GM23338 (cell line): ENCODE measurements at regions not wholly inside any gene's neighbourhood (a gene's known extent, or its start where the extent isn't known, plus 50 kb on each side); places are given as distances from the start of the nearest gene placed in this dataset.

ENCODE experiments used
- ATAC-seq: fragments of 200-7000 bp; cut with Tn5 transposase; 3 replicates; pipeline ENCODE4 v1.9.1; 2020
- DNase-seq: peaks from one replicate; pipeline ENCODE4 v3.0.0-alpha.2; 2015; ENCODE audit warnings: low spot score
- H2AFZ ChIP-seq: fragments of 200-600 bp; sonication (generic); 2 replicates; pipeline ENCODE4 v1.8.0; 2016; ENCODE audit warnings: antibody characterized with exemption, mild to moderate bottlenecking, moderate library complexity
- H3F3A ChIP-seq: fragments of 200-600 bp; sonication (generic); replicated peaks from 2 replicates; pipeline ENCODE4 v1.8.0; 2017; ENCODE audit warnings: antibody characterized with exemption, mixed run types, low read depth
- H3K27ac ChIP-seq: fragments of 200-600 bp; sonication (generic); 2 replicates; pipeline ENCODE4 v1.6.1; 2016; ENCODE audit warnings: low read depth
- H3K27me3 ChIP-seq: fragments of 200-600 bp; sonication (generic); 2 replicates; pipeline ENCODE4 v1.8.0; 2016; ENCODE audit warnings: mild to moderate bottlenecking, mixed run types, moderate library complexity; ENCODE audit not compliant: insufficient read depth
- H3K36me3 ChIP-seq: fragments of 200-600 bp; sonication (generic); 2 replicates; pipeline ENCODE4 v1.8.0; 2016; ENCODE audit warnings: mild to moderate bottlenecking; ENCODE audit not compliant: insufficient read depth
- H3K4me1 ChIP-seq: fragments of 200-600 bp; sonication (generic); 2 replicates; pipeline ENCODE4 v1.8.0; 2016; ENCODE audit warnings: mild to moderate bottlenecking, moderate library complexity; ENCODE audit not compliant: insufficient read depth
- H3K4me2 ChIP-seq: fragments of 200-600 bp; sonication (generic); 2 replicates; pipeline ENCODE4 v1.7.1; 2017; ENCODE audit warnings: mixed run types
- H3K4me3 ChIP-seq: fragments of 200-600 bp; sonication (generic); 2 replicates; pipeline ENCODE4 v1.6.1; 2016; ENCODE audit warnings: mixed run types
- H3K79me2 ChIP-seq: fragments of 200-600 bp; sonication (generic); replicated peaks from 2 replicates; pipeline ENCODE4 v1.8.0; 2017; ENCODE audit warnings: mild to moderate bottlenecking; ENCODE audit not compliant: insufficient read depth
- H3K9me2 ChIP-seq: fragments of 200-600 bp; sonication (generic); 2 replicates; pipeline ENCODE4 v1.8.0; 2017; ENCODE audit not compliant: insufficient read depth
- H4K20me1 ChIP-seq: fragments of 200-600 bp; sonication (generic); replicated peaks from 2 replicates; pipeline ENCODE4 v1.8.0; 2017; ENCODE audit warnings: mild to moderate bottlenecking; ENCODE audit not compliant: insufficient read depth
- H3K27ac Mint-ChIP-seq: 2 replicates; pipeline ENCODE4 v1.8.0; 2020; ENCODE audit warnings: inconsistent platforms, mild to moderate bottlenecking, moderate library complexity, mixed read lengths
- H3K27me3 Mint-ChIP-seq: 3 replicates; pipeline ENCODE4 v1.8.0; 2022; ENCODE audit warnings: low read depth, mild to moderate bottlenecking, moderate library complexity, mixed read lengths, inconsistent platforms; ENCODE audit not compliant: insufficient read depth, poor library complexity
- H3K36me3 Mint-ChIP-seq: 3 replicates; pipeline ENCODE4 v1.8.0; 2021; ENCODE audit warnings: low read depth, mild to moderate bottlenecking, inconsistent platforms, moderate library complexity, mixed read lengths
- H3K4me1 Mint-ChIP-seq: 3 replicates; pipeline ENCODE4 v1.8.0; 2020; ENCODE audit warnings: mild to moderate bottlenecking, inconsistent platforms, mixed read lengths
- H3K4me3 Mint-ChIP-seq: 3 replicates; pipeline ENCODE4 v1.8.0; 2021; ENCODE audit warnings: moderate library complexity, mild to moderate bottlenecking, inconsistent platforms, mixed read lengths
- H3K9me3 Mint-ChIP-seq: 3 replicates; pipeline ENCODE4 v1.8.0; 2020; ENCODE audit warnings: moderate library complexity, mild to moderate bottlenecking, inconsistent platforms, mixed read lengths
- CTCF ChIP-seq, 2 experiments: fragments of 200-600 bp in 1 of 2; sonication (generic) in 1 of 2; conservative IDR thresholded peaks; 2 replicates each; pipeline versions ENCODE4 v1.5.1 to v1.6.1; 2016 to 2017; ENCODE audit warnings: antibody characterized with exemption in 2 of 2, low read depth in 2 of 2, mild to moderate bottlenecking in 2 of 2, moderate library complexity in 1 of 2
- ETS1 ChIP-seq: IDR thresholded peaks from 2 replicates; pipeline ENCODE4 v1.6.1; 2016; ENCODE audit warnings: antibody characterized with exemption
- EZH2 ChIP-seq: fragments of 200-600 bp; sonication (generic); IDR thresholded peaks from one replicate; pipeline ENCODE4 v1.8.0; 2017; ENCODE audit warnings: antibody characterized with exemption, mild to moderate bottlenecking, low read depth; ENCODE audit not compliant: unreplicated experiment
- EZH2phosphoT487 ChIP-seq: fragments of 200-600 bp; sonication (generic); IDR thresholded peaks from one replicate; pipeline ENCODE4 v1.8.1; 2018; ENCODE audit warnings: antibody characterized with exemption; ENCODE audit not compliant: unreplicated experiment
- JUNB ChIP-seq: IDR thresholded peaks from one replicate; pipeline ENCODE4 v1.6.1; 2016; ENCODE audit warnings: antibody characterized with exemption; ENCODE audit not compliant: unreplicated experiment
- NANOG ChIP-seq: IDR thresholded peaks from 2 replicates; pipeline ENCODE4 v1.6.1; 2016; ENCODE audit warnings: antibody characterized with exemption, borderline replicate concordance
- POLR2AphosphoS5 ChIP-seq: IDR thresholded peaks from 2 replicates; pipeline ENCODE4 v1.6.1; 2016; ENCODE audit warnings: antibody characterized with exemption, low read depth
- STAT1 ChIP-seq: IDR thresholded peaks from one replicate; pipeline ENCODE4 v1.6.1; 2016; ENCODE audit warnings: antibody characterized with exemption; ENCODE audit not compliant: unreplicated experiment
- ZNF114 ChIP-seq: fragments of 250-450 bp; sonication (Bioruptor Pico); IDR thresholded peaks from 2 replicates; pipeline ENCODE4 v1.5.0; 2020; ENCODE audit warnings: mild to moderate bottlenecking, moderate library complexity
- ZNF331 ChIP-seq: fragments of 250-450 bp; sonication (Bioruptor Pico); IDR thresholded peaks from 2 replicates; pipeline ENCODE4 v1.5.0; 2020; ENCODE audit warnings: low read depth, mild to moderate bottlenecking, moderate library complexity
- ZNF462 ChIP-seq: fragments of 250-450 bp; sonication (Bioruptor Pico); IDR thresholded peaks from 2 replicates; pipeline ENCODE4 v1.5.0; 2020; ENCODE audit warnings: mild to moderate bottlenecking, moderate library complexity

- DNase-seq (peak; percentile 41), ATAC-seq (peak; percentile 55)
- no peak overlapping the region for H3K4me3 ChIP-seq
- Mint-ChIP-seq H3K27me3 (peaks cover 2% of the 10 kb centered on the region), H3K9me3 (no peaks in the 10 kb centered on the region), H3K36me3 (no peaks in the 10 kb centered on the region), H3K4me3 (no peak overlapping the region), H3K27ac (peak overlapping the region; percentile 92), H3K4me1 (peaks cover 16% of the 10 kb centered on the region)
- H3K79me2 ChIP-seq: no peaks in the 10 kb centered on the region
- H3K4me2 ChIP-seq: peak overlapping the region; percentile 27; the same call in 1 of the 2 replicates
- H3K36me3 ChIP-seq: no peaks in the 10 kb centered on the region
- H3K9me2 ChIP-seq: no peaks in the 10 kb centered on the region
- peaks cover 9% of the 10 kb centered on the region for H3K4me1 ChIP-seq
- no peak overlapping the region for H3K27ac ChIP-seq
- no peaks in the 10 kb centered on the region for H3F3A ChIP-seq
- TF ChIP-seq NANOG: no peak
- TF ChIP-seq ZNF462 (CRISPR knock-in tag): peak; percentile 86
- H2AFZ ChIP-seq: peak overlapping the region; percentile 12; the same call in 1 of the 2 replicates
- H4K20me1 ChIP-seq: no peaks in the 10 kb centered on the region
- no peaks in the 10 kb centered on the region for H3K27me3 ChIP-seq
Measured at GRCh38 chr11:104534278-104534677, 364.0 kb downstream of the CASP12 start.

- no peaks in the 10 kb centered on the region for H3K36me3 Mint-ChIP-seq
- H3K4me3 Mint-ChIP-seq: no peak overlapping the region
- no peak overlapping the region for H3K4me3 ChIP-seq
- H3K27me3 Mint-ChIP-seq: peaks cover 2% of the 10 kb centered on the region
- H3K4me1 ChIP-seq: peaks cover 9% of the 10 kb centered on the region
- H3K4me1 Mint-ChIP-seq: peaks cover 16% of the 10 kb centered on the region
- no peaks in the 10 kb centered on the region for H3K36me3 ChIP-seq
- no peaks in the 10 kb centered on the region for H4K20me1 ChIP-seq
- H3K9me2 ChIP-seq: no peaks in the 10 kb centered on the region
- ATAC-seq: no peak
- no peak overlapping the region; the same call in 1 of the 2 replicates for H3K27ac Mint-ChIP-seq
- DNase-seq: no peak
- H3K79me2 ChIP-seq: no peaks in the 10 kb centered on the region
- H3F3A ChIP-seq: no peaks in the 10 kb centered on the region
- 0 out of 2 replicates have a peak overlapping the region, but pooled peaks have one; percentile 60 for H2AFZ ChIP-seq
- H3K4me2 ChIP-seq: no peak overlapping the region
- H3K27ac ChIP-seq: no peak overlapping the region
- H3K9me3 Mint-ChIP-seq: no peaks in the 10 kb centered on the region
- H3K27me3 ChIP-seq: no peaks in the 10 kb centered on the region
- TF ChIP-seq STAT1 (no peak), POLR2AphosphoS5 (no peak), EZH2phosphoT487 (no peak), ZNF331 (no peak), JUNB (no peak), ZNF114 (CRISPR knock-in tag) (no peak), EZH2 (no peak), CTCF (conservative IDR thresholded peaks at IDR 0.05; ENCODE audit: low read depth in 2 of 2) (no peak), ETS1 (no peak), NANOG (no peak)
Measured at GRCh38 chr11:104531894-104532293, 366.4 kb downstream of the CASP12 start.
